ENCODE measurements at regions not wholly inside any gene's neighbourhood (a gene's known extent, or its start where the extent isn't known, plus 50 kb on each side); places are given as distances from the start of the nearest gene placed in this dataset.

- Histone ChIP-seq H2AFZ (ENCODE audit: insufficient read depth, low read length, poor library complexity) (no peak overlapping the region), H2BK5ac (ENCODE audit: low read depth, low read length, poor library complexity) (no peak overlapping the region), H3K4me1 (ENCODE audit: control insufficient read depth in 1 of 2, insufficient read depth in 2 of 2, low read length in 2 of 2) (no peaks in the 10 kb centered on the region), H3K14ac (ENCODE audit: low read length) (no peak overlapping the region), H4K91ac (ENCODE audit: low read depth, low read length) (no peak overlapping the region), H2AK5ac (ENCODE audit: low read length) (no peak overlapping the region), H3K4ac (ENCODE audit: low read depth, low read length) (no peak overlapping the region), H4K8ac (ENCODE audit: low read depth, low read length) (no peak overlapping the region), H3K23ac (ENCODE audit: low read length) (no peak overlapping the region), H3K4me3 (ENCODE audit: low read depth, low read length) (no peak overlapping the region), H4K12ac (ENCODE audit: low read depth, low read length) (no peak overlapping the region), H3K27ac (ENCODE audit: low read depth, low read length) (no peak overlapping the region), H2BK120ac (ENCODE audit: insufficient read depth, low read length, poor library complexity) (no peak overlapping the region), H3K18ac (ENCODE audit: low read length) (no peak overlapping the region), H2BK12ac (ENCODE audit: low read length) (no peak overlapping the region), H3K9me3 (ENCODE audit: insufficient read depth, low read depth, low read length) (peaks cover 6% of the 10 kb centered on the region), H3K9ac (ENCODE audit: low read length) (no peak overlapping the region), H3K36me3 (ENCODE audit: control insufficient read depth in 1 of 2, insufficient read depth in 2 of 2, low read length in 2 of 2) (no peaks in the 10 kb centered on the region), H3K4me2 (ENCODE audit: low read length) (no peak overlapping the region), H3K79me1 (ENCODE audit: low read length) (no peaks in the 10 kb centered on the region), H3K79me2 (ENCODE audit: control insufficient read depth, insufficient read depth, low read length, poor library complexity) (no peaks in the 10 kb centered on the region), H3K27me3 (ENCODE audit: insufficient read depth, low read length) (no peaks in the 10 kb centered on the region)
- DNase-seq, result no peak
- WGBS (ENCODE audit: extremely low coverage, insufficient coverage, insufficient read length), result no CpG with 5 or more reads among the region's 8 CpGs
Measured at GRCh38 chr4:3845094-3845743, 79.0 kb downstream of the ADRA2C start.

DNA sequence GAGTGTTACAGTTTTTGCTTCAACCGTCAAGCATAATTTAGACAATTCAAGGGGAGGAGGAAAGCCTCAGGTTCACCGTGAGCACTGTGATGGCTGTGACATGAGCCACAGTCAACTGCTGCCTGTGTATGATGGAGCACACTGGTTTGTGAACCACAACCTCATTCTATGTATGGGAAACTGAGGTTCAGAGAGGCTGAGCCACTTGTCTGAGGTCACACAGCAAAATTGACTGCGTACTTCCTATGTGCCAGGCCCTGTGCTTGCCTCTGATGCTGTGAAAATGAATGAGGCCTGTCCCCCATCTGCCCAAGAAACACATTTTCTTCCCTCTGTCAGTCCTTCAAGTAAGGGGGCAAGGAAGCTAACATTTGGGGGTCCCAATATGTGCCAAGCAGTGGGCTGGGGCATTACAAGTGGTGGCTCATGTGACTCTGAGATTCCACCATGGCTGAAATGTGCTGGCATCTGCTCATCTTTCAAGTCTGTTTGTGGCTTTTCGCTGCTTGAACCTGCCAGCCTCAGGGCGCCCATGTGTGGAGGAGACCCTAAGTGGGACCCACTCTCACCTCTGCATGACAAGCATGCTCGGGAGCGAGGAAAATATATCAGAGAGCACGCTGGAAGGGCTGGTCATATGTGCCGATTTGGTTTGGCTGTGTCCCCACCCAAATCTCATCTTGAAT is 79.7 kb downstream of the ADRA2C start:
- DNase-seq, result no peak
- no peak overlapping the region for H3K18ac ChIP-seq (ENCODE audit: low read length)
- no peak overlapping the region for H3K4me3 ChIP-seq (ENCODE audit: low read depth, low read length)
- H2AK5ac ChIP-seq (ENCODE audit: low read length), result no peak overlapping the region
- no CpG with 5 or more reads among the region's 9 CpGs for WGBS (ENCODE audit: extremely low coverage, insufficient coverage, insufficient read length)
- no peak overlapping the region for H2AFZ ChIP-seq (ENCODE audit: insufficient read depth, low read length, poor library complexity)
- H3K14ac ChIP-seq (ENCODE audit: low read length), result no peak overlapping the region
- no peak overlapping the region for H2BK12ac ChIP-seq (ENCODE audit: low read length)
- H3K36me3 ChIP-seq (ENCODE audit: control insufficient read depth in 1 of 2, insufficient read depth in 2 of 2, low read length in 2 of 2), result no peaks in the 10 kb centered on the region
- H3K9ac ChIP-seq (ENCODE audit: low read length), result no peak overlapping the region
- H3K4ac ChIP-seq (ENCODE audit: low read depth, low read length), result no peak overlapping the region
- peaks cover 10% of the 10 kb centered on the region for H3K9me3 ChIP-seq (ENCODE audit: insufficient read depth, low read depth, low read length)
- H4K12ac ChIP-seq (ENCODE audit: low read depth, low read length), result no peak overlapping the region
- H3K4me2 ChIP-seq (ENCODE audit: low read length), result no peak overlapping the region
- no peaks in the 10 kb centered on the region for H3K27me3 ChIP-seq (ENCODE audit: insufficient read depth, low read length)
- no peak overlapping the region for H4K91ac ChIP-seq (ENCODE audit: low read depth, low read length)
- no peak overlapping the region for H4K8ac ChIP-seq (ENCODE audit: low read depth, low read length)
- no peak overlapping the region for H3K27ac ChIP-seq (ENCODE audit: low read depth, low read length)
- no peak overlapping the region for H2BK120ac ChIP-seq (ENCODE audit: insufficient read depth, low read length, poor library complexity)
- H2BK5ac ChIP-seq (ENCODE audit: low read depth, low read length, poor library complexity), result no peak overlapping the region
- no peaks in the 10 kb centered on the region for H3K4me1 ChIP-seq (ENCODE audit: control insufficient read depth in 1 of 2, insufficient read depth in 2 of 2, low read length in 2 of 2)
- no peak overlapping the region for H3K23ac ChIP-seq (ENCODE audit: low read length)
- no peaks in the 10 kb centered on the region for H3K79me1 ChIP-seq (ENCODE audit: low read length)
- no peaks in the 10 kb centered on the region for H3K79me2 ChIP-seq (ENCODE audit: control insufficient read depth, insufficient read depth, low read length, poor library complexity)

GRCh38 chr4:3847211-3847940 is 81.2 kb downstream of the ADRA2C start:
- peaks cover 8% of the 10 kb centered on the region for H3K9me3 ChIP-seq (ENCODE audit: insufficient read depth, low read depth, low read length)
- H2BK120ac ChIP-seq (ENCODE audit: insufficient read depth, low read length, poor library complexity), result no peak overlapping the region
- no peak overlapping the region for H4K8ac ChIP-seq (ENCODE audit: low read depth, low read length)
- no peak overlapping the region for H3K4me3 ChIP-seq (ENCODE audit: low read depth, low read length)
- no peak overlapping the region for H3K9ac ChIP-seq (ENCODE audit: low read length)
- H2BK12ac ChIP-seq (ENCODE audit: low read length), result no peak overlapping the region
- no peaks in the 10 kb centered on the region for H3K36me3 ChIP-seq (ENCODE audit: control insufficient read depth in 1 of 2, insufficient read depth in 2 of 2, low read length in 2 of 2)
- no peak overlapping the region for H2AFZ ChIP-seq (ENCODE audit: insufficient read depth, low read length, poor library complexity)
- H3K4ac ChIP-seq (ENCODE audit: low read depth, low read length), result no peak overlapping the region
- no peak for DNase-seq
- H3K79me2 ChIP-seq (ENCODE audit: control insufficient read depth, insufficient read depth, low read length, poor library complexity), result no peaks in the 10 kb centered on the region
- H3K4me1 ChIP-seq (ENCODE audit: control insufficient read depth in 1 of 2, insufficient read depth in 2 of 2, low read length in 2 of 2), result no peaks in the 10 kb centered on the region
- H3K27ac ChIP-seq (ENCODE audit: low read depth, low read length), result no peak overlapping the region
- no peaks in the 10 kb centered on the region for H3K27me3 ChIP-seq (ENCODE audit: insufficient read depth, low read length)
- H4K91ac ChIP-seq (ENCODE audit: low read depth, low read length), result no peak overlapping the region
- no peak overlapping the region for H3K18ac ChIP-seq (ENCODE audit: low read length)
- H2AK5ac ChIP-seq (ENCODE audit: low read length), result no peak overlapping the region
- no peak overlapping the region for H4K12ac ChIP-seq (ENCODE audit: low read depth, low read length)
- H3K23ac ChIP-seq (ENCODE audit: low read length), result no peak overlapping the region
- H3K79me1 ChIP-seq (ENCODE audit: low read length), result no peaks in the 10 kb centered on the region
- H2BK5ac ChIP-seq (ENCODE audit: low read depth, low read length, poor library complexity), result no peak overlapping the region
- no CpG with 5 or more reads among the region's 11 CpGs for whole genome bisulfite sequencing (ENCODE audit: extremely low coverage, insufficient coverage, insufficient read length)
- H3K14ac ChIP-seq (ENCODE audit: low read length), result no peak overlapping the region
- H3K4me2 ChIP-seq (ENCODE audit: low read length), result no peak overlapping the region

DNA sequence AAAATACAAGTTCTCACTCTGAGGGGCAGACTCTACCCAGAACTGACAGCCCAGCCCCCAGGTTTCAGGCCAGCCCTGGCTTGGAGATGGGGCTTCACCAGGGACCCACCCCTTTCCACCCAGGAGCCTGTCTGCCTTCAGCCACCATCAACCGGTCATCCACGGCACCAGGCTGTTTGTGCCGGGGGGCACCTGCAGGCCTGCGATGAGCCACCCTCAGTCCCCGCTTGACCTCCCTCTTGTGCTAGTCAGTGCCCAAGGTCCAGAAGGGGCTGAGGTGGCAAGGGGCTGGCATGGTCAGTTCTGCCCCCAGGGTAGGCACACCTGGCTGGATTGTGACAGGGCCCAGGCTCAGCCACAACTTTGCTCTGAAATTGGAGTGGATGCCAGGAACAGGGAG is 82.1 kb downstream of the ADRA2C start:
- no peak overlapping the region for H4K8ac ChIP-seq (ENCODE audit: low read depth, low read length)
- peaks cover 8% of the 10 kb centered on the region for H3K9me3 ChIP-seq (ENCODE audit: insufficient read depth, low read depth, low read length)
- no peak overlapping the region for H3K9ac ChIP-seq (ENCODE audit: low read length)
- H3K79me2 ChIP-seq (ENCODE audit: control insufficient read depth, insufficient read depth, low read length, poor library complexity), result no peaks in the 10 kb centered on the region
- DNase-seq, result no peak
- no peaks in the 10 kb centered on the region for H3K4me1 ChIP-seq (ENCODE audit: control insufficient read depth in 1 of 2, insufficient read depth in 2 of 2, low read length in 2 of 2)
- no peaks in the 10 kb centered on the region for H3K36me3 ChIP-seq (ENCODE audit: control insufficient read depth in 1 of 2, insufficient read depth in 2 of 2, low read length in 2 of 2)
- no peak overlapping the region for H3K4me2 ChIP-seq (ENCODE audit: low read length)
- H3K14ac ChIP-seq (ENCODE audit: low read length), result no peak overlapping the region
- no peak overlapping the region for H2AFZ ChIP-seq (ENCODE audit: insufficient read depth, low read length, poor library complexity)
- no peak overlapping the region for H2BK5ac ChIP-seq (ENCODE audit: low read depth, low read length, poor library complexity)
- no peaks in the 10 kb centered on the region for H3K79me1 ChIP-seq (ENCODE audit: low read length)
- no peak overlapping the region for H3K27ac ChIP-seq (ENCODE audit: low read depth, low read length)
- H4K91ac ChIP-seq (ENCODE audit: low read depth, low read length), result no peak overlapping the region
- no peak overlapping the region for H4K12ac ChIP-seq (ENCODE audit: low read depth, low read length)
- H3K27me3 ChIP-seq (ENCODE audit: insufficient read depth, low read length), result no peaks in the 10 kb centered on the region
- no peak overlapping the region for H3K23ac ChIP-seq (ENCODE audit: low read length)
- WGBS (ENCODE audit: extremely low coverage, insufficient coverage, insufficient read length), result no CpG with 5 or more reads among the region's 5 CpGs
- no peak overlapping the region for H2BK12ac ChIP-seq (ENCODE audit: low read length)
- no peak overlapping the region for H3K4ac ChIP-seq (ENCODE audit: low read depth, low read length)
- no peak overlapping the region for H3K4me3 ChIP-seq (ENCODE audit: low read depth, low read length)
- no peak overlapping the region for H2BK120ac ChIP-seq (ENCODE audit: insufficient read depth, low read length, poor library complexity)
- no peak overlapping the region for H2AK5ac ChIP-seq (ENCODE audit: low read length)
- no peak overlapping the region for H3K18ac ChIP-seq (ENCODE audit: low read length)

Measured in trophoblast cell (in vitro differentiated cells and primary cell).